ENCODE measurements at regions not wholly inside any gene's neighbourhood (a gene's known extent, or its start where the extent isn't known, plus 50 kb on each side); places are given as distances from the start of the nearest gene placed in this dataset.

DNA sequence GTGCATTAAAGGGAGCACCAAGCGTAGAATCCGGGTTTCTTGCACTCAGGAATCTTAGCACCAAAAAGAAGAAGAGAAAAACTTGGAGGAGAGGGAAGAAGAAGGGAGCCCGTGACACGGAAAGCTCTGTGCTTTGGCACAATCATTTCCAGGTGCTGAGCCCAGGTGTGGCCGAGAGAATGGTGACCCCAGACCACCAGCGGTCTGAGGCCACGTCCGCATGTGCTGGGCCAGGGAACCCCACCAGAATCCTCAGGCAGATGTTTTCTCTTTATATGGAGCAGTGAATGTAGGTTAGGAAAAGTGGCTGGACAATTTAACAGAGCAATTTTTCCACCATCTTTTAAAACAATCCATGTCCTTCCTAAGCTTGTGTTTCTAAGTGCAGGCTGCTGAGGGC, 520.9 kb downstream of the EPHA4 start:
- Histone ChIP-seq H3K4me1 (no peaks in the 10 kb centered on the region), H3K27ac (no peak overlapping the region), H3K36me3 (replicated peaks in 1 of 2; ENCODE audit: insufficient read depth in 1 of 2, low read depth in 2 of 2) (no peaks in the 10 kb centered on the region), H3K9me3 (no peaks in the 10 kb centered on the region), H3K4me3 (no peak overlapping the region), H3K27me3 (no peaks in the 10 kb centered on the region)
- intact Hi-C loops (cut with DNase I): no loop called here
- TF ChIP-seq CTCF (IDR thresholded peaks at IDR 0.05) (no peak), POLR2A (IDR thresholded peaks at IDR 0.05) (no peak)
- ATAC-seq: no peak
- no peak for DNase-seq
- WGBS, 2 donors: 74 to 83% methylated on average over 8 of the region's 8 CpGs

DNA sequence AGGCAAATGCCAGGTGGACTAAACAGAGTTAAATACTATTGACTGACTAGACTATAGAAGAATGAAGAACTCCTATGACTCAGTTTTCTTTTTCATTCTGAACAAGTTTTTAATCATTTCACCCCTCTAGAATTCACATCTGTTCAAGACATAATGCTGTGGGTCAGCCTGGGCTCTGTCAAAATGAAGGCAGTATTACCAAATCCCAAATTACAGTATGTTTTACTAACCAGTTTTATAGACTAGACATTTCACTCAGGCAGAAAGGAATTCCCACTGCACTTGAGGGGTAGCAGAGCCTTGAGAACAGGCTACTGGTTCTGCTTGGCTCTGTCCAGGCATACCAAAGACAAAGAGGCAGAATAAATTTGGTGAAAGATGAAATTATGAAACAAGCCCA, 511.7 kb downstream of the EPHA4 start:
- DNase-seq: no peak
- H3K27ac ChIP-seq: no peak overlapping the region
- no peak overlapping the region for H3K4me3 ChIP-seq

DNA sequence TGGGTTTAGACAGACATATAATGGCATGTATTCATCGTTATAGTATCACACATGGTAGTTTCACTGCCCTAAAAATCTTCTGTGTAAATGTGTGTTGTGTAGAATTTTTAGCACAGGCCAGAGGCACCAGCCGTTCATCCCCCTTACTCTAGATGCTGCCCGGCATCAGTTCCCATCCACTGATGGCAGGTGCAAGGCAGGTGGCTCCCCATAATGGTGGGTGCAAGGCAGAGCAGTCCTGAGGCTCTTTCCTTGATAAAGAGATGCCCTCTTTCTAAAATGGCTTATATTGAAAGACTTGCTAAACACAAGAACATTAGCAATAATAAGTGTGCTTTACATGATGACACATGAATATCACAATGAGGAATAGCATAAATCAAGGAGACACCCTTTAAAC, 508.5 kb downstream of the EPHA4 start:
- Histone ChIP-seq H3K4me3 (no peak overlapping the region), H3K9me3 (no peaks in the 10 kb centered on the region), H3K27ac (no peak overlapping the region), H3K4me1 (no peaks in the 10 kb centered on the region), H3K36me3 (replicated peaks in 1 of 2; ENCODE audit: insufficient read depth in 1 of 2, low read depth in 2 of 2) (no peaks in the 10 kb centered on the region), H3K27me3 (no peaks in the 10 kb centered on the region)
- intact Hi-C loops (cut with DNase I): no loop called here
- no peak for ATAC-seq
- DNase-seq: no peak
- 65 to 76% methylated on average over 3 of the region's 3 CpGs for WGBS, 2 donors
- TF ChIP-seq CTCF (IDR thresholded peaks at IDR 0.05): no peak
- TF ChIP-seq POLR2A (IDR thresholded peaks at IDR 0.05): no peak

More for the DNA sequence above, 511.7 kb downstream of the EPHA4 start:
- intact Hi-C loops (cut with DNase I): no loop called here
- Histone ChIP-seq H3K9me3 (no peaks in the 10 kb centered on the region), H3K36me3 (replicated peaks in 1 of 2; ENCODE audit: insufficient read depth in 1 of 2, low read depth in 2 of 2) (no peaks in the 10 kb centered on the region), H3K27me3 (no peaks in the 10 kb centered on the region), H3K4me1 (no peaks in the 10 kb centered on the region)
- ATAC-seq: no peak
- no peak for TF ChIP-seq CTCF (IDR thresholded peaks at IDR 0.05)
- TF ChIP-seq POLR2A (IDR thresholded peaks at IDR 0.05): no peak

GRCh38 chr2:221064058-221064854, 507.8 kb downstream of the EPHA4 start:
- Histone ChIP-seq H3K4me1 (no peaks in the 10 kb centered on the region), H3K27me3 (no peaks in the 10 kb centered on the region), H3K4me3 (no peak overlapping the region), H3K36me3 (replicated peaks in 1 of 2; ENCODE audit: insufficient read depth in 1 of 2, low read depth in 2 of 2) (no peaks in the 10 kb centered on the region), H3K27ac (no peak overlapping the region), H3K9me3 (no peaks in the 10 kb centered on the region)
- intact Hi-C loops (cut with DNase I): no loop called here
- TF ChIP-seq POLR2A (IDR thresholded peaks at IDR 0.05) (no peak), CTCF (IDR thresholded peaks at IDR 0.05) (no peak)
- 70 to 71% methylated on average over 2 of the region's 2 CpGs for WGBS, 2 donors
- ATAC-seq (no peak), DNase-seq (no peak)

- no peak for ATAC-seq
- 48 to 63% methylated on average over 3 of the region's 3 CpGs for WGBS, 2 donors
- Histone ChIP-seq H3K27me3 (no peaks in the 10 kb centered on the region), H3K9me3 (no peaks in the 10 kb centered on the region), H3K4me1 (no peaks in the 10 kb centered on the region), H3K27ac (no peak overlapping the region), H3K36me3 (replicated peaks in 1 of 2; ENCODE audit: insufficient read depth in 1 of 2, low read depth in 2 of 2) (no peaks in the 10 kb centered on the region), H3K4me3 (no peak overlapping the region)
- intact Hi-C loops (cut with DNase I): no loop called here
- no peak for DNase-seq
- TF ChIP-seq POLR2A (IDR thresholded peaks at IDR 0.05): no peak
- no peak for TF ChIP-seq CTCF (IDR thresholded peaks at IDR 0.05)
Observed at GRCh38 chr2:221064880-221065279, 507.2 kb downstream of the EPHA4 start.

Measured in body of pancreas (tissue), 4 donors.